GM19463 (cell line): ENCODE measurements at regions not wholly inside any gene's neighbourhood (a gene's known extent, or its start where the extent isn't known, plus 50 kb on each side); places are given as distances from the start of the nearest gene placed in this dataset.
"Not testable (repeated sequence)": the region's sequence is repeated elsewhere in the genome, so short reads cannot be mapped to it uniquely, and the experiment has no call there.

Experiments
- ATAC-seq: cut with Tn5 transposase; IDR thresholded peaks from one replicate; pipeline ENCODE4 v1.9.1; 2021; ENCODE audit warnings: mild to moderate bottlenecking, moderate library complexity; ENCODE audit not compliant: unreplicated experiment

DNA sequence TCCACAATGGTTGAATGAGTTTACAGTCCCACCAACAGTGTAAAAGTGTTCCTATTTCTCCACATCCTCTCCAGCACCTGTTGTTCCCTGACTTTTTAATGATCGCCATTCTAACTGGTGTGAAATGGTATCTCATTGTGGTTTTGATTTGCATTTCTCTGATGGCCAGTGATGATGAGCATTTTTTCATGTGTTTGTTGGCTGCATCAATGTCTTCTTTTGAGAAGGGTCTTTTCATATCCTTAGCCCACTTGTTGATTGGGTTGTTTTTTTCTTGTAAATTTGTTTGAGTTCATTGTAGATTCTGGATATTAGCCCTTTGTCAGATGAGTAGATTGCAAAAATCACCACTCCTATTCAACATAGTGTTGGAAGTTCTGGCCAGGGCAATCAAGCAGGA is 287.6 kb upstream of the RASGRP1 start:
- ATAC-seq = not testable (repeated sequence)

DNA sequence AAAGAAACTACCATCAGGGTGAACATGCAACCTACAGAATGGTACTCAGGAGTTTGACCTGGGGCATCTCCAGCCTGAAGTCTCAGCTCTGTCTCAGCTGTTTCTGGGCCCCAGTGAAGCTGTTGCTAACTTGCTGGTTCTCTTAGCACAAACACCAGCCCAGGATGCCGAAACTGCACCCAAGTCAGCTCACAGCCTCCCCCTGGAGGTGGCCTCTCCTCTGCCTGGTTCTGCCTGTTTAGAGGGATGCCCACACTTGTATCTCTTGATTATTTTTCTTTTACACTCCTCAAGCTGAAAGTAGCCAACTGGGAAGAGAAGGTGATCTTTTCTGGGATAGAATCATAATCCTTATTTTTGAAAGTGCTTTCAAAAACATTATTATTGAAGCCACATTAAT is 289.0 kb upstream of the RASGRP1 start:
- ATAC-seq = no peak

DNA sequence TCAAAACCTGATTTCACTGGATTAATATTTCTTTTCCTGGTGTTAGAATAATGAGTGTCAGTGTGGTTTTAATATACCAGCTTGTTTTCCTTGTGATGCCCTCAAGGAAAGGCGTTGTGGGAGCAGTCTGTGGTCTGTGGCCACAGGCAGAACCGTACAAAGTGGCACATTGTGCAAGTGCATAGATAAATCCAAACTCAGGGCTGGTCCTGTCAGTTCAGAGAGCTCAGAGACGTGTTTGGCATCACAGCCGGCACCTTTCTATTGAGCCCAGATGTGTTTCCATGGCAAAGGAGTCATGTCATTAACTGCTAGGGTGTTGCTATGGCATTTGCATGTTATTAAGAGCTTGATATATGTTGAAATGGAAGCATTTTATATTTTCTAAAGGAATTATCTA is 289.9 kb upstream of the RASGRP1 start:
- ATAC-seq = no peak

DNA sequence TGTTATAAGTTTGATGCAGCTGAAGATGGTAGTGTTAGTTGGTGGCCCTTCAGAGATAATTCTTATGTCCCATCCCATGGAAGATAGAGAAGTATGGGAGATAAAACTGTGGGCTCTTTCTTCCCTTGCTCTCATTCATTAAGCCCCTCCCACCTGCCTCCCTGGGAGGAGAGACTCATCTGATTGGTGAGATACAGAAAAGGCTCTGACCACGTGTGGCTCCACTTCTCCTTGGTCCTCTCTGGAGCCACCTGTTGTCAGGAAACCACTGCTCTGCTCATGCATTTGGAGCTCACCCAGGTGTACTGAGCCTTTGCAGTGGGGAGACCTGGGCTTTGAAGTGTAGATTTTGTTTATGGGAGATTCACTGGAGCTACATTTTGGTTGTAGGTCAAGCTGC is 293.2 kb upstream of the RASGRP1 start:
- ATAC-seq = no peak

DNA sequence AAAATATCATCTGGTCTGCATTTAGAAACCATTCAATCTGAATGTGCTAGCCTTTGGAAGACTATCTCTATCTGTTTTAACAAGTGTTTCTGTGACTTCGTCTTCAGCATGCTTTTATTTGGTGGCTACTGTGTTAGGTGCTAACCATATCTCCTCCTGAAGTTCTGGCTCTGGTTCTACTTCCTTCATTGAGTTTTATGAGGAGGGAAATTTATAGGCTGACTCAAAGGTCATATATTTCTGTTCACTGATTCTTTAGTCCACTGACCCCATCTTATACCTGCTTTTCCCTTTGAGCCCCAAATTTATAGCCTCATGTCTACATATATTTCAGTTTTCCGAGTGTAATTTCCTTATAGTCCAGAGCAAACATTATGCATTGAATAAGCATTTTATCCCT is 295.0 kb upstream of the RASGRP1 start:
- no peak for ATAC-seq

DNA sequence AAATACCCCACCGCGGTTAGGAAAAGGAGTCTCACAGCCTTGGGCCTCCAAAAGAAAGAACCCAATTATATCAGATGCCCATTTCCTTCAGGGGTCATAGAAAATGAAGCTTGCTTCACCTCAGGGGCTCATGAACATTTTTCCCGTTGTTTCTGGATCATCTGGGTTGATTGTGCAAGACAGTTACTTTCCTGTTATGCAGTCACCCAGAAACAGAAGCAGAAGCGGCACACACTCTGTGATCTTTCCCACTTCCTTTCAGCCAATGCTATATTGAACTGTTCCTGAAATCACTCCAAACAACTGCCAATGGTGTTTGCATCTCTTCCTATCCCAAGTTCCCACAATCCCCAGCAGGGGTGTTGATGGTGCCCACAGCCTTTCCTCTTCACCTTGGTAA is 295.6 kb upstream of the RASGRP1 start:
- no peak for ATAC-seq

DNA sequence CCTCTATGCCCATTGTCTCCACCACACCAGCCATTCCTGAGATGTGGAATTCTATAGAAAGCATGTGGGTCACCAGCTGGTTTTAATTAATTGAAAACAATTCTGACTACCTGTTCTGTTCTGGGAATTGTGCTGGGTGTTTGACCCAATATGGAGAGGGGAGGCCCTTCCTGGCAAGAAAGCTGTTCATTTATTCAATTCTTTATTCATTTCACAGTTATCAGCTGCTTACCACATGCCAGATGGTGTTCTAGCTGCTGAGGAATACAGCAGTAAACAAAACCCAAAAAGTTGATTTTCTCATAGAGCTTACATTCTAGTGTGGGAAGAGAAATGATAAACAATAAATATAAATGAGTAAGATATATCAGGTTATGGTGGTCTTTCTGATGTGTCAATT is 296.1 kb upstream of the RASGRP1 start:
- no peak for ATAC-seq

DNA sequence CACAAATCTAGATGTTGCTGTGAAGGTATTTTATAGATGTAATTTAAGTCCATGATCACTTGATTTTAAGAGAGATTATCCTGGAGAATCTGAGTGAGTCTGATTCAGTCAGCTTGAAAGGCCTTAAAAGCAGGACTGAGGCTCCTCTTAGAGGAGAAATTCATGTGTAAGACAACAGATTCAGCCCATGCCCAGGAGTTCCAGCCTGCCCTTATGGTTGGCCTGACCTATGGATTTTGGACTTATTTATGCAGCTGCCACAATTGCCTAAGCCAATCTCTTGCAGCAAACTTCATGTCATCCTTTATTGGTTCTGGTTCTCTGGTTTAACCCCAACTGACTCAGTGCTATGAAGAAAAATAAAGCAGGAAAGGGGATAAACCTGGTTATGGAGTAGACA is 296.5 kb upstream of the RASGRP1 start:
- ATAC-seq = no peak

DNA sequence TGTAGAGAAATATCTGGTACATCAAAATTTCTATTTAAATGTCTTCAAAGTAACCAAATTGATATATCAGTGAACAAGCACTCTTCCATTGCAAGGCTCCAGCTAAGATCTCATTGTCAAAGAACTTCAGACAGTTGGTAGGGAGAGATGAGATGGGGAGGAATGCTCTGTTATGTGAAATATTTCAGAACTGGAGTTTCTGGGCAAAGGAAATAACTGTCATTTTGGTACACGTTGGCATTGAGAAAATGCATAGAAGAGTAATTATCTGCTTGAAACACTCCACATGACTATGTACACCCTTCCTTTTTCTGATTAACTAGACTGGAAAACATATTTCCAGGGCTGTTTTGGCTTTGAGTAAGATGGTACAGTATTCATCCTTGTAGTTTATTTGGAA is 297.5 kb upstream of the RASGRP1 start:
- no peak for ATAC-seq

DNA sequence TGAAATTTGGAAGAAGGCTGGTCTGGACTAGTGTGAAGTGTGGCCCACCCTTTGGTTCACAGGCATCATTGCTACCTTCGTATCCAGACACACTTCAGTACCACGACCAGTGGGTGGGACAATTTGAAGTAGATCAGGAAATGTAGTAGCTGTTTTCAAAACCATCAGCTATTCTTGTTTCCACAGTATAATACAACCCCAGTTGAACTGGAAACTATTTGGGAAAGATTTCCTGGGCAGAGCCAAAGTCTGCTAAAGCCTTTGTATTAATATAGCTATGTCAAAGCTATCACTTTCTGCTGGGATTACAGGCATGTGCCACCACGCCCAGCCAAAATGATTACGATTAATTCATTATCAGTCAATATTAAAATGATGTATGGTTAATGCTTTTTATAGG is 298.8 kb upstream of the RASGRP1 start:
- ATAC-seq = no peak

DNA sequence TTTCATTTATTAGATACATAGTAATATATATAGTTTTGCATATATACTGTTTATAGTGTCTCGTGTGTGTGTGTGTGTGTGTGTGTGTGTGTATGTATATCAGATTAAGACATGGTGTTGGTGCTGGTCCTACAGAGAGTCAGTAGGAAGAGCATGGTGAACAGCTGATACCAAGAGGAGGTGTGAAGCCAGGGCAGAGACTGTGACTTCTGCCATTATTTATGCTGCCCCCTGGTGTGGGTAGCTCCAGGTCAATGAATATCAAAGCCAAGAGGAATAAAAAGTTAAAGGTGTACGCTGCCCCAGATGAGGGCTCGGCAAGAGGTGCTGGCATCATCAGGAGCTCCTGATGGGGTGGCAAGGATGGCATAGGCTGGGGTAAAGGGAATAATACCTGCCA is 299.5 kb upstream of the RASGRP1 start:
- no peak for ATAC-seq

DNA sequence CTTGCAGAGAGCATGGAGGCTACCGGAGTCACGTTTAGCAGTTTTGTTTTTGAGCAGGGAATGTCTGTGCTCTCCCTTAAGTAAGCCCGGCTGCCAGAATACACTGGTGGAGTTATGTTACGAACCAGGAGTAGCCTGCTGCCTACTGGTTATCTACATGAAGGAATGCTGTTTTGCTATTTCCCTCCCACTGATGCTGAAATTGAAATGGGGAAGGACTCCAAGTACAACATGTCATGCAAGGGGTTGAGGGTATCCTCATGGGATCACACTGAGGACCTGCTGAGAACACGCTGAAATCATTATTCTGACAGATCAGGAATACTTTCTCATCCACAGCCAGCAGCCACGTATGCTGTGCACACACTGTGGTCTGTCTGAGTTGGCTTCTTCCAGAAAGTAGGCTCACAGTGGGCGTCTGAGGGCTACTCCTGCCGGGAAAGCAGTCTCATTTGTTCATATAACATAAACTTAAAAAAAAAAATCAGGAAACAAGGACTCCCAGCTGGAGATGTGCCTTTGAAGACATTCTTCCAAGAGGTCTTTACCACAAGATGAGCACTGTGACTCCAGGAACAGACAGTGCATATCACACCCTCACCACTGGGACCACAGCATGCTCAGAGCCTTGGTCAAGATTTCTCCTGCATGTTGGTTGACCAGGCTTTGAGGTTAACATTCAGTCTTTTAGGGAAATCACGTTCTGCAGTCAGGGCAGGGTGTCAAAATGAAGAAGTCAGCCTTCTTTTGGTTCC is 300.4 kb upstream of the RASGRP1 start:
- no peak for ATAC-seq

DNA sequence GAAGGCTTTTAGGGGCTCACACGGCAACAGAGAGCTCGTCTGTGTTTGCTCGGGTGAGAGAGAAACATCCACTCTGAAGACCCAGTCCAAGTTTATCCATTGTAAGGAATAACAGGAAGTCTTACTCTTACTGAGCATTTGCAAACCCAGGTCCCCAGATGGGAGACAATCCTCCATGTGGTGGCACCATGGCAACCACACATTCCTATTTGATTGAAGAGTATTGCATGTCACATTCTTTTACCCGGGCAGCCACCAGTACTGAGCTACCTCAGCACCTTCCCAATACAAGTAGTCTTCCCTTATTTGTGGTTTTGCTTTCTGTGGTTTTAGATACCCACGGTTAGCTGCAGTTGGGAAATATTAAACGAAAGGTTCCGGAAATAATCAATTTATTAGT is 302.9 kb upstream of the RASGRP1 start:
- ATAC-seq = no peak

DNA sequence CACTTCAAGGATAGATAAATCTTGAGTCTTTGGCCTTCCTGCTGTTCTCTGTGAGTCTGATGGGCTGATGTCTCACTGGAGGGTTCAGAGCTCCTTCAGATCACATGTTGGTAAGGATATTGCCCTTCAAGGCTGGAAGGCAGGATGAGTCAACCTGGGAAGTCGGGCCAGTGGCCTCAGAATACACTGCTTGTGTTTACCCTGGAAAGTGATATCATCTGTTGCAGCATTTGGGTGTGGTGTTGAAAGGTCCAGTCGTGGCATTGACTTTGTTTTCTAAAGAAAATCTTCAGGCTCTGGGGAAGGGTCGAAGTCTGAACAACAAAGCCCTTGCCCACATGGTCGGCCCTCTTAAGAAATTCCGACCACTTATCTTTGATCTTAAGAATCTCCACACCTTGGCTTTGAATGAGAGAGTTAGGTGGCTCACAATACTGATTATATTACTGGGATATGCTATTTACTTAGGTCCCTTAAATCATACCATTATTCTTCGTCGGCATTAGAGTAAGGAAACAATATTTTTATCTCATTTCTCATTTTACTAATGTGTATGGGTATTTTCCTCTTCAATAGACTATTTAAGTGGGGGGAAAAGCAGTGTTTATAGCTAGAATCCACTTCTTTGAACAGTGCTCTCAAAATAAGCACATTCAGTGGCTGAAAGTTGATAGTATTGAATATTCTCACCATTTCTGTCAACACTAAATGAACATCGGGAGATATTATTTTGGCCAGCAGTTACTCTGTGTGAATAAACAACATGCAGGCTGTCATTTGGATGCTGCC is 303.9 kb upstream of the RASGRP1 start:
- no peak for ATAC-seq

DNA sequence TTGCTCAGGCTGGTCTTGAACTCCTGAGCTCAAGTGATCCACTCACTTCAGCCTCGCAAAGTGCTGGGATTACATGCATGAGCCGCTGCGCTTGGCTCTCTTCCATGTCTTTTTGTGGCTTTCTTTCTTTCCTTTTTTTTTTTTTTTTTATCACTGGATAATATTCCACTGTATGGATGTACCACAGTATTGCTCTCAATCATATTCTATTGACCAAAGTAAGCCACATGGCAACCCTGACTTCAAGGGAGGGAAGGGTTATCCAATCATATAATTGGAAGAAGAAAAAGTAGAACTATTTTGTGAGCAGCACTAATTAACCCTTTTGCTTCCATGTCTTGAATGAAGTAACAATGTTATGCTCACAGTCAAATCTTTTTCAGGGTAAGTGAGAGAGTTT is 307.0 kb upstream of the RASGRP1 start:
- ATAC-seq = no peak

DNA sequence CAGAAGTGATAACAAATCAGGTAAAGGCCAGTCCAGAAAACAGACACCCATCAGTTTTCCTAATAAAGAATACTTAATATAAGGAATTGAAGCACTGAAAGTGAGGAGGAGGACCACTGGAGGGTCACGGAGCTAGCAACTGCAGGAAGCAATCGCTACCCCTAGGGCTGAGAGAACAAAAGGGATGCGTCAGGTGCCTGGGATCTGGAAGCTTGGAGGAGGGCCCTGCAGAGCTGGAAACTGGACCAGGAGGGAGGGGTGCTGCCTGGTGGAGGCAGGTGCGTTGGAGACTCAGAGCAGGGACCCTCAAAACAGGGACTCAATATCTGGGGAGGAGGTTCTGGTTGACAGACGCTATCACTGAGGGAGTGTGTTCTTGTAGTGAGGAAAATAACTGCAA is 308.1 kb upstream of the RASGRP1 start:
- no peak for ATAC-seq

DNA sequence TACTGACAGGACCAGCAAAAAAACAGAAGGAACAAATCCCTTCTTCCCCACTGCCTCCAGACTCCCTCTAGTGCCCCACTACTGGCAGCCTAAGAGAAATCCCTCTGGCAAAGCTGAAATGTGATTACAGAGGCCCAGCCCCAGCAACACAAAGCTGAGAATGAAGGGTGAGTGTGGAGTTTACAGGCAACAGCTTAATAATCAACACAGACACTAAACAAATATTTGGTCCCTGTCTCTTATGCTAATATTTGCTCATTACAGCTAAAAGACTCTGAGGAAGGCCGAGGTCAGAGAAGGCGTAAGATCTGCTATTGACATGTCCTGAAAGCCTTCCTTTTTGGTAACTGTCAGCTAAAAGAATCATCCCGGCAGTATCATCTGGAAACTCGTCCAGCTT is 308.5 kb upstream of the RASGRP1 start:
- ATAC-seq = no peak

DNA sequence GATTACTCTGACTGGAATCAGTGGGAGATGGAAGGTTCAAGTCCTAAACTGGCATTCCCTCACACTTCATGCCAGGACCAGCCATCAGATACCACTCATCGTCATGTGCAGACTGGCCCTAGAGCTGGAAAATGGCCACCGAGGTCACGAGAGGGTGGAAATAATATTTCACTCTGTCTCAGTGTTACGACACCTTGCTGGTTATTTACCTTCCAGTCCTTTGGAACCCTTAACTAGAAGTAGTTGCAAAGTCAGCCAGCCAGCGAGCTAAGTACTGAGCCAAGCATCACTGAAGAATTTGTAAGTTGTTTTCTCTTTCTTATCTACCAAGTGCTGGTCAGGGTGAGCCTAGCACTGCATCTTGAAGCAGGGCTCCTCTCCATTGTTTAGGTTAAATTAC is 309.9 kb upstream of the RASGRP1 start:
- no peak for ATAC-seq

DNA sequence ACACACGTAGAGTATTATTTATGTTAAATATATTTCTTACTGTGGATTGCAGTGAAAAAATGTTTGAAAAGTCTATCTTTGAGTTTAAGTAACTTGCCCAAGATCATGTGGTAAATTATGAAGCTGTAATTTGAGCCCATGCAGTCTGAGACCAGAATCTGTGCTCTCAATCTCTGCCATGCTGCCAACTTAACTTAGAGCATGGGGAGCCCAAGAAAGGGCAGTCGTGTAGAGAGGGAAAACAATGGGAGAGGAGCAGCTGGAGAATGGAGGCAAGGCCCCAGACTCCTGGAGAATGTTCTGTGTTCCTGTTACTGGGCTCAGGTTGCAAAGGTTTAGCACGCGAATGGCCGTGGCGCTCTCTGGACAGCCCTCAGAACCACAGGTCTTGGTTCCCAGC is 311.6 kb upstream of the RASGRP1 start:
- ATAC-seq = no peak

DNA sequence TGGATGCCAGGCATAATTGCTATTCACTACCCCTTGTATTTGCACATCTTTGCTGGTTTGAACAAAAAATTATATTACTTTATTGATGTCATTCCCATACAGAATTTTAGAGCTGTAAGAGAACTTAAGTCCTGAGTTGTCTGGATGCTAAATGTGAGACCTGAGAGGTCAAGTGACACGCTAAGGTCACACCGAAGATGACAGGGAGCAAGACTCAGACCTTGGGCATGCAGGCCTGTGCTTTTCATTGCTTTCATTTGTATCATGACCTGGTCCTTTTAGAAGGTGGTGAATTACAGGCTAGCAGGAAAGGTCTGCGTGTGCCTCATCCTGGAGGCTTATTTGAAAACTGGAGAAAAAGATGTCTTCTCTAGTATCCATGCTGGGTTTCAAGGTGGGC is 312.0 kb upstream of the RASGRP1 start:
- ATAC-seq = no peak

DNA sequence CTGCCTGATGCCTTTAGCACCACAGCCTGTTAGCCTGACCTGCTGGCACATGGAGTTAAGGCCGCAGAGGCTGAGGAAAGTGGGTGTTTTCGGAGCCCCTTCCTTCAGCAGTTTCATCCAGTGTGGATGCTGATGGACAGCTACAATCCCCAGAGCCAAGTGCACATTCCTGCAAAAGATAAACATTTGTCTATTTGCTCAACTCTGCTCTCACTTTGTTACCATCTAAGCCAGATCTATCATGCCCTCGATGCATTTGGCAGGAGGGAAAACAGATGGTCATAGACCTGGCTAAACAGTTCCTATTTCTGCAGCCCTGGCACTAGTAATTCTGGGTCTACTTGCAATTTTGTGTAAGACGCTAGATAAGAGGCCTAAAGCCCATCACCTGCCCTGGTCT is 312.9 kb upstream of the RASGRP1 start:
- ATAC-seq = no peak

DNA sequence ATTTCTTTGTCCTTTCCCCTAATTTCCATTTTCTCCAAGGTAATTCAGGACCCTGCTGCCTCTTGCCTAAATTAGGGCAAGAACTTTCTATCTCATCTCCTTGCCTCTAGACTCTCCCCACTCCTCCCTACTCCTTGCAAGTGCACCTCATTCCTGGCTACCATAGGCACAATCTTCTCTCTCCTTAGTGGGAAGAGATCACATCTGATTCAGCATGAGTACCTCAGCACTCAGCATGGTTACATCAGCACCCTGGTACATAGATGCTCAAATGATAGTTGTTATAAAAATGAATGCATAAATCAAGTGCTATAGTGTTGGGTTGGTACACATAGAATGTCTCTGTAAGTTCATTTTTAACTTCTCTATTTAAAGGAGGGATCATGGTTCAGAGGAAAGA is 313.4 kb upstream of the RASGRP1 start:
- no peak for ATAC-seq

DNA sequence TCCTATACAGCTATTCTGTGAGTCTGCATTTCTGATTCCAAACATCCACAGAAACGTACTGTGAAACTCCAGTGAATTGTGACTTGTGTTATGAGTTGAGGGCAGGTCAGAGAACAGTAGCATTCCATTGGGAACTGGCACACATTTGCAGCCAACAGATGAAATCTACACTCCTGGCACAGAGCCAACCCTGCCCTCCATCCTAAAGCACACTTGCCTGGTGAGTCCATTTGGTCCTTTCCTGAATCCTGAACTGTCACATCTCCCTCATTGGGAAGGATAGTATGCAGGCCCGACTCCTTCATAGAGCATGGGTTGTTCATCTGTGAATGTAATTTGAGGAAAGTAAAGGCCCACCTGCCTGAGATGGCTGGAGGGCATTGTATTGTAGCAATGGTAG is 314.3 kb upstream of the RASGRP1 start:
- no peak for ATAC-seq
